HG02870 (cell line): ENCODE measurements at regions not wholly inside any gene's neighbourhood (a gene's known extent, or its start where the extent isn't known, plus 50 kb on each side); places are given as distances from the start of the nearest gene placed in this dataset.
"Not testable (repeated sequence)": the region's sequence is repeated elsewhere in the genome, so short reads cannot be mapped to it uniquely, and the experiment has no call there.

Source experiments
- ATAC-seq: cut with Tn5 transposase; IDR thresholded peaks from one replicate; pipeline ENCODE4 v1.9.1; 2021; ENCODE audit warnings: mild to moderate bottlenecking, moderate library complexity; ENCODE audit not compliant: unreplicated experiment

DNA sequence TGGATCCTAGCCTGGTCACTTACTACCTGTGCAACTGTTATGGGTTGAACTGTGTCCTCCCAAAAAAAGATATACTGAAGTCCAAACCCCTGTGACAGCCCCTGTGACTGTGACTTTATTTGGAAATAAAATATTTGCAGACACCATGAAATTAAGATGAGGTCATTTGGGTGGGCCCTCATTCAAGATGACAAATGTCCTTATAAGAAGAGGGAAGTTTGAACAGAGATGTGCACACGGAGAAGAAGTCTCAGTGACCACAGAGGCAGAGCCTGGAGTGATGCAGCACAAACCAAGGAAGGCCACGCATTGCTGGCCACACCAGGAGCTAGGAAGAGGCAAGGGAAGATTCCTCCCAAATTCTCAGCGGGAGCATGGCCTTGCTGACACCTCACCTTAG is 249.7 kb upstream of the RUNX1 start:
- ATAC-seq = no peak

DNA sequence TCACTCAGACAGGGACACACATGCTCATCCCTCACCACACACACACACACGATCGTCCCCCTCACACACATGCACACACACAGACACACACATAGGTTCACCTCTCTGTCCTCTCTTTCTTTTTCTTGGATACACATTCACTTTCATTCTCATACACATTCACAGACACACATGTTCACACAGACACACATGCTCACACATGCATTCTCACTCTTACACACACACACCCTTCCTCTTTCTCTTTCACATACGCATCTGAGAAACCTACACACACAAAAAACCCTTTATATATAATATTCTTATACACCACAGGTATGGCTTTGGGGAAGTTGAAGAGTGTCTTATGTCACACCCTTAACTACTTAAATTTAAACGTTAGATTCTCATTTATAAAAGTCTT is 248.6 kb upstream of the RUNX1 start:
- ATAC-seq = no peak

DNA sequence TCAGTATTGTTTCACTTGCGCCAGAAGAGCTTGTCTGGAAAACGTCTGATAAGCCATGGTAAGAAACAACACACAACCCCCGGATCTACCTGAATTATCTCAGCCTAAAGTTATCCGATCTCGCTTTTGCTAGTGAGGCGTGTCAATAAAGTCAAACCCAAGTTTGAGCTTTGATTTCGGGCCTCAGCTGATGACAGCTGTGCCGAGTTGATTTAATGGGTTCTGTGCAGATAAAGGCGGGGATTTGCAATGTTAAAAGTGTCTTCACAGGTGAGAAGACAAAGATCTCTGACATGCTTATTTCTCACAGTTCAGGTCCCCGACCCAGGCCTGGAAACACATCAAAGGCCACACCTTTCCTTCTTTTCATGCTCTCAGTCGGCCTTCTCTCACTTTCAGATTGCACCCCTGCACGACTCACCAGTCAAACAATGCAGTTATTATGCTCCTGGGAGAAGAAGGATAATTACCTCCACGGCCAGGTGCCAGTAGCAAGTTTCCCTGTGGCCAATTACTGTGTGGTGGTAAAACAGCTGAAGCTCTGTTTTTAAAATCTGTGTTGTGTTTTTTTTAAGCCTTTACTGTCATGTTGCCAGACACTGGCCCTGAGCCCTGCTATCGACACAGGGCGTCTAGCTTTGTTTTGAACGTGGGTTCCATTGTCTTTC is 245.3 kb upstream of the RUNX1 start:
- ATAC-seq = no peak

DNA sequence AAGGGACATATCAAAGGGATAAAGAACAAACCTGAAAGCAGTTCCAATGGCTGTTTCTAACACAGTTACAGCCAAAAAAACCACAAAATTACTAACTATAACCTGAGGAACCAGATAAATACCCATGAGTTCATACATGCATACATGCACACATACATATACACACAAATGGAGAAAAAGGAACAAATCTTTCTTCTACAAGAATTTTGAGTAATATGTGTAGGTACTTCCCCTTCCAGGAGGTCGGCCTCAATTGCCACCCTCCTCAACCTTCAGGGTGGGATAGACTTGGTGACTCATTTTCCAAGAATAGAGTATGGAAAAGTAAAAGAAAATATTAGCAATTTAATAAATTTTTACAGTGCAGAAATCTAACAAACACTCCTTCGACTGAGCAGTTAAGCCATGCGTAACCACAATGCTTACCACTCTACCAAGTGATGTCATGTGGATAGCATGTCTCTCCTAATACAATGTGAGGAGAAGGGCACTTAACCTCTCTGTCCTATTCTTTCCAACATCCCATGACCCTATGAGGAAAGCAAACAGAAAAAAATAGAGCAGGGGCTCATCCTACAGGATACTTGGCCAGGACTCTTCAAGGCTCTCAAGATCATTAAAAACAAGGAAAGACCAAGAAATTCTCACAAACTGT is 243.0 kb upstream of the RUNX1 start:
- no peak for ATAC-seq

DNA sequence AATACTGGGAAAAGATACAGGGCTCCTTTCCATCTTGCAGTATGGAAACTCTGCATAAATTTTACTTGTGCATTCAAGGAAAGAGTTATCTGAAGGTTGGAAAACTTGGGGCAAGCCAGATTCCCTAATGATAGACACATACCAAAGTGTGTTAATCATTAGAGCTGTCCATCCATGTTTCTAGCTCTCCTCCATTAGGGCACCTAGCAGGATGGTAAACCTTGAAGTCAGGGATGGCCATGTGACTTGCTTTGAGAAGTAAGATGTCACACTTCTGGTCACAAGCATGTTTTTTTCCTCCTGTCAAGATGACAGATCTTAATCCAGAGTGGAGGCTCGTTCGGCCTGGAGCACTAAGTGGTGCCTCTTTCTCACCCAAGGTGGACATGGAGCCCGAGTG is 241.9 kb upstream of the RUNX1 start:
- no peak for ATAC-seq

DNA sequence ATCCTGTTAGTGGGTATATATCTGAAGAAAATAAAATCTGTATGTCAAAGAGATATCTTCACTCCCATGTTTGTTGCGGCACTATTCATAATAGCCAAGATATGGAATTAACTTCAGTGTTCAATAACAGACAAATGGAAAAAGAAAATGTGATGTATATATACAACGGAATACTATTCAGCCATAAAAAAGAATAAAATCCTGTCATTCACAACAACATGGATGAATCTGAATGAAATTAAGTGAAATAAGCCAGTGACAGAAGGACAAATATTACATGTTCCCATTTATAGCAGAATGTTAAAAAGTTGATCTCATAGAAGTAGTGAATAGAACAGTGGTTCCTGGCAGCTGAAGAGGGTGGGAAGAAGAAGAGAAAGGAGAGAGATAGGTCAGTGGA is 239.1 kb upstream of the RUNX1 start:
- ATAC-seq = no peak

DNA sequence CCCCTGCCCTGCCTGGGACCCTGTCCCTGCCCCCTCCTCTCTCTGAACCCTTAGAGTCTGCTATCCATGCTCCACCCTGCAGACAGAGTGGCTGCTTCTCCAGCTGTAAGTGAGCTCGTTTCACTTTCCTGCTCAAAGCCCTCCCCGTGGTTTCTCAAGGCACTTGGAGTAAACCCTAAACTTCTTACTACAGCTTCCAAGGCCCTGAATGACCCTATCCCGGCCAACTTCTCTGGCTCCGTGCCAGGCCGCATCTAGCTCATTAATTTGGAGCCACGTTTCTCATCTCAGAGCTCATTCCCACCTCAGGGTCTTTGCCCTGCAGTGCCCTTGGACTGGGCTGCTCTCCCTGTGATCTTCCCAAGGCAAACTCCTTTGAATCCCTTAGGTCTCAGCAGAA is 235.1 kb upstream of the RUNX1 start:
- ATAC-seq = no peak

DNA sequence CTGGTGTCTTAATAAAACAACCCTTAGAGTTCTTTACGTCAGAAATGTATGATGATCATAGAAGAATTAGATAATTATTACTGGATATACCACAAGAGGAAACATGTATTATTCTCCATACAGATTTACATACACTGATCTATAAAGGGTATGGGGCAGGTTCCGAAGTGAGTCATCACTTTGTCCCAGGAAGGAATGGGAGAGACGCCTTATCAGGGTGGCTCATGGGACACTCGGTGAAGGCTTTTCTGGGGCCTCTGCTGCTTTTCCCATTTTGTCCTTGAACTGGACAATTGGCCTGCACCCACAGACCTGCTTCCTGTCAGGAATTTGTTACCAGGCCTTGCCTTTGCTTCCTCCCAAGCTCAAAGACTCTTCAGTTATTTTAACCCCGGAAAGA is 233.8 kb upstream of the RUNX1 start:
- ATAC-seq = no peak

DNA sequence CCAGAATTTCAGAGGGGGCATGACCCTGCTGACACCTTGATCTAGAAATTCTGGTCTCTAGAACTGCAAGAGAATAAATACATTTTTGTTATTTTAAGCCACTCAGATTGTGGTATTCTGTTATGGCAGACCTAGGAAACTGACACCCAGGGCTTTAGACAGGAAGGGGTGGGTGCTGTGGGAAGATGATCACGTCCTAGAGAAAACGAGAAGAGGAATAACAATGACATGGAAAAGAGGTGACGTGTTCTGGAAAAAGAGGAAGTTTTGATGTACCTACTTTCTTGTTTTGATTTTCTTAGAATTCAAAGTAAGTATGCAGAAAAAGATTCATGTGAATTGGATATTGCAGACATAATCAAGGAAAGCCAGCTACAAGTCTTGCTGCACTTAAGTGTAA is 232.9 kb upstream of the RUNX1 start:
- ATAC-seq = no peak

DNA sequence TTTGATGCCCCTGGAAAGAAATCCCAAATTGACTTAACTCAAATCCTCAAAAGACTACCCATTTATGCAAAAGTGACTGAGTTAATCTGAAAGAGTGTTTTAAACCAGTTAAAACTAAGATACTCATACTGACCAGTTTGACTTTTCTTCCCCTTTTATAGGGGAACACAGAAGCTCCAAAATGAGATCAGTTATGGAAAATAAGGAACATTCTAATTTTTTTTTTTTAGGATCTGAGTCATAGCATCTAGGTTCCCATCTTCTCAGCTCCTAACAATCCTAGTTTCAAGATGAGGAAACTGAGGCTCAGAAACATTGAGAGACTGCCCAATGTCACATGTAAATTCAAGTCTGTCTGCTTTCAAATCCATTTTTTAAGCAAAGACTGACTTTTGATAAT is 231.1 kb upstream of the RUNX1 start:
- ATAC-seq = no peak

DNA sequence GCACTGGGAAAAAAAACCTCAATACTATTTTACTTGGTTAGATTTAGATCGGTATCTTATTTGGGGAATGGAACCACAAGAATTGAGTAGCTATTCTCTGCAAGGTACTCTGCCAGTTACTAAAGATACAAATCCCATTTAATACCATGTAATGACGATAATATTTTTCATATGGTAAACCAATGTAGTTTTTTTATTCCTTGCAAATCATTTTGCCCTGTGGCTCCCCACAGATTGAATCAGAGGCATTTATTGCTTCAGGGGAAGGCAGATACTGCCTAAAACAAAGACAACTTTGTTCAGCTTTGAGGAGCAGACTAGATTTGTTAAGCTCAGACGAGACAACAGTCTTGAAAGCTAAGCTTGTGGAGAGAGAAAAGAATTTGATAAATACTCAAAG is 226.7 kb upstream of the RUNX1 start:
- ATAC-seq = no peak

DNA sequence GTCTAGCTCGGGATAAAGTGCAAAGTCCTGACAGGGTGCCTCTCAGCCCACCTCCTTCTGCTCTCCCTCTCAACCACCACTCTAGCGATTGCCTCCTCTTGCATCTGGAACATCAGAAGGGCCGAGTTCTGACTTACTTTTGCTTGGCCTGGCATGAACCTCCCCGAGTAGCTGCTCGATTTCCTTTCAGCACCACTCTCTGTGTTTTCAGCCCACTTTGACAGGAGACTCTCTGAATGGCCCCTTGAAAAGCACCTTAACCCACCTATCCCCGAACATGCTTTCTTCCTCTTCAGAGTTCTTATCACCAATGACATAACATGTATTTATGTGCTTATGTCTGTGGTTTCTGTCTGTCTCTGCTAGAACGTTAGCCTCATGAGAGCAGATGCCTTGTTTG is 225.8 kb upstream of the RUNX1 start:
- no peak for ATAC-seq

DNA sequence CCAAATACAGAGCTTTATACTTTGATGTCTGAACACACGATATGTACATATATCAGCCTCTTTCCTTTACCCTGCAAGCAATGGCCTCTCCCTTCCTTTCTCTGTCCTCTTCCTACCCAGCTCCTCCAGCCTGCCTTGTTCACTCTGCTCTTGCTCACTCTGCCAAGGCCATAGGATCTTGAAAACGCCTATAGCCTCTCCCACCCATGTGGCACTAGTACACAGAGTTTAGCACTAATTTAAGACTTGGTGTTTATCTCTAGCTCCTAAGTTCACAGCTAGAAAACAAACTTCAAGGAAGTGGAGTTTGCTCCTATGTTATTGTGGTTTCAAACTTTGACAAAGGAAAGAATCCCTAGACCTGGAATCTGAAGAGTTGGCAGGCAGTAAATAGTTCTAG is 225.0 kb upstream of the RUNX1 start:
- no peak for ATAC-seq

DNA sequence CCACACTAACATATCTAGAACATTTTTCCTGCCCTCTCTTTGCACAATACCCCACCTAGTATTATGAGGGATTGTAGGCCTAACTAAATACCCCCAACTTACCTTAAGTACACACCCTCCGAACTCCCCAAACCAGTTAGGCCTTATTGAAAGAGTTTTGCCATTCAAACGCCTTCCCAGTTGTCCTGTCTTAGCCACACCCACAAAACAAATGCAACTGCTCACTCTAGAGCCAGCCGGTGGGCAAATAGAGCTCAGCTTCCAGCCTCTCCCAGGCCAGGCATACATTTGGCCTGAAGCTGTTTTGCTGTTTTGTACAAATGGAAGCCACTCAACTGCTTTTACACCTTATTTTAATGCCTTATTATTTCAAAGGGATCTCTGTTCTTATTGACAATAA is 224.2 kb upstream of the RUNX1 start:
- no peak for ATAC-seq

DNA sequence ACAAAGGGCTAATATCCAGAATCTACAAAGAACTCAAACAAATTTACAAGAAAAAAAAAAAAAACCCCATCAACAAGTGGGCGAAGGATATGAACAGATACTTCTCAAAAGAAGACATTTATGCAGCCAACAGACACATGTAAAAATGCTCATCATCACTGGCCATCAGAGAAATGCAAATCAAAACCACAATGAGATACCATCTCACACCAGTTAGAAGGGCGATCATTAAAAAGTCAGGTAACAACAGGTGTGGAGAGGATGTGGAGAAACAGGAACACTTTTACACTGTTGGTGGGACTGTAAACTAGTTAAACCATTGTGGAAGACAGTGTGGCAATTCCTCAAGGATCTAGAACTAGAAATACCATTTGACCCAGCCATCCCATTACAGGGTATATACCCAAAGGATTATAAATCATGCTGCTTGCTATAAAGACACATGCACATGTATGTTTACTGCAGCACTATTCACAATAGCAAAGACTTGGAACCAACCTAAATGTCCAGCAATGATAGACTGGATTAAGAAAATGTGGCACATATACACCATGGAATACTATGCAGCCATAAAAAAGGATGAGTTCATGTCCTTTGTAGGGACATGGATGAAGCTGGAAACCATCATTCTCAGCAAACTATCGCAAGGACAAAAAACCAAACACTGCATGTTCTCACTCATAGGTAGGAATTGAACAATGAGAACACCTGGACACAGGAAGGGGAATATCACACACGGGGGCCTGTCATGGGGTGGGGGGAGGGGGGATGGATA is 222.4 kb upstream of the RUNX1 start:
- ATAC-seq = not testable (repeated sequence)

DNA sequence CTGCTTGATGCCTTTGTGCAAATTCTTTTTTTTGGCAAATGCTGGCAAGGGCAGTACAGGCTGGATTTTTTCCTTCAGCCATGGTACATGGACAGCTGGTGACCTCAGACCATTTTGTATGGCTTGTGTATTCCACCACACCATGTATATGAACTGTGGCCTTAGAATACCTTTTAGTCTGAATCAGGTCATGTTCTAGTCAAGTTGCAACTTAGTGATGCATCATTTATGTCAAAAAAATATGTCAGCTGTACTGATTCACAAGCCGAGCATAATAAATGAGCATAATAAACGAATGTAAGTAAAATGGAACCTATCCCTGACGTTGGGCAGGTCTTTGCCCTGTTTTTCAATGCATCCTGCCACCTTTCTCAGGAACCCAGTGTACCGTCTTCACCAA is 219.7 kb upstream of the RUNX1 start:
- ATAC-seq = no peak

DNA sequence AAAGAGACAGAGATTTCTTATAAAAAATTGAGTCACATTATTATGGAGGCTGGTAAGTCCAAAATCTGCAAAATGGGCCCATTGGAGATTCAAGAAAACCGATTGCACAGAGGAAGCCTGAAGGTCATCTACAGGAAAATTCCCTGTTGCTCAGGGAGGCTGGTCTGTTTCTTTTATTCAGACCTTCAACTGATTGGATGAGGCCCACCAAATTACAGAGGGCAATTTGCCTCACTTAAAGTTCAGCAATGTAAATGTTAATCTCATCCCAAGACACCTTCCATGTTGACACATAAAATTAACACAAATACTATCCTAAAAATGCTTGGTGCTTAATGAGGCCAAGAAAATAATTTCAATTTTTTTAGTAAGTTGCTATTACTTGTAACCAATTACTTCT is 219.2 kb upstream of the RUNX1 start:
- ATAC-seq = no peak

DNA sequence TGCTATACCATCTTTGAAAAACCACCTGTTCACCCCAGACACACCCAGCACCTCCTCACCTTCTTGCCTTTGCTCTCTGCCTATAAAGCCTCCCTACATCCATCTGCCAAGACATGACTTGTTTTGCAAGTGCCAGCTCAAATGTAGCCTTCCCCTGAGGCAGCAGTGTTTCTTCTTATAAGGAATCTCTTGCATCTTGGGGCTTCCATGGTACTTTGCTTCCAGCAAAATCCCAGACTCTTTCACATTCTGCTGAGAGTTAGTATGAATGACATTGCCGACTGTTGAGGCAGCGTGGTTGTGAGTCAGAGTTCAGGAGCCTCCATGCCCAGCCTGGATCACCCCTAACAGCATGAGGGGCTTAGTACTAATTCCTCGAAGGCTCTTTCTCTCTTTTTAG is 217.4 kb upstream of the RUNX1 start:
- ATAC-seq = no peak

DNA sequence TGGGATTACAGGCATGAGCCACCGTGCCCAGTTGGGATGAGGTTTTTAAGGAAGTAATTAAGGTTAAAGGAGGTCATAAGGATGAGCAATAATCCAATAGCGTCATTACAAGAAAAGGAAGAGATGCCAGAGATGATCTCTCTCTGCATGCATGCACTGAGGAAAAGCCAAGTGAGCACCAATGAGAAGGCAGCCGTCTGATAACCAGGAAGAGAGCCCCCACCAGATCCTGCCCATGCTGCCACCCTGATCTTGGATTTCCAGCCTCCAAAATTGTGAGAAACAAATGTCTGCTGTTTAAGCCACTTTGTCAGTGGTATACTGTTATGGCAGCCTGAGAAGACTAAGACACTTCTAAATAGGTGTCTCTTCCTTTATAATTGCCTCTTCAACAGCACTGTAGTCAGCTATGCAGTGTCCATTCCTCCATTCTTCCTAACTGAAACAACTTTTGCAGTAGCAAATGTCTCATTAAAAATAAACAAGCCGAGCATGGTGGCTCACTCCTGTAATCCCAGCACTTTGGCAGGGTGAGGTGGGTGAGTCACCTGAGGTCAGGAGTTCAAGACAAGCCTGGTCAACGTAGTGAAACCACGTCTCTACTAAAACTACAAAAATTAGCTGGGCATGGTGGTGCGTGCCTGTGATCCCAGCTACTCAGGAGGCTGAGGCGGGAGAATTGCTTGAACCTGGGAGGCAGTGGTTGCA is 216.2 kb upstream of the RUNX1 start:
- no peak for ATAC-seq

DNA sequence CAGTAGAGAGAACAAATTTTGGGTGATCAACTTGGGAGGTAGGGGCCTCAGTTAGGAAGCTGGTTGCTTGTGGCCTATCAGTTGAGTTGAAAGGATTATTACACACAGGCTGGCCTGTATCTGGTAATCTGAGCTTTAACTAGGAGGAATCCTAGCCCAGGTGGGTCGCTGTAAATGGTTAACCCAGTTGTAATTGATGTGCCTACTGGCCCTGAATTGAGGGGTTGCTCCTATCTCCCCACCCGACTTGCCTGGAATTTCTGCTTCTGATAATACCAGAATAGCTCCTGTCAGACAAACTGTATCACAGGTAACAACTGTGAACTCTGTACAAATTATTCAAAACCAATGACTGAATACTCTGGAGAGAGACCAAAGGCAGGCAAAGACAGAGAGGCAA is 210.4 kb upstream of the RUNX1 start:
- ATAC-seq = no peak

DNA sequence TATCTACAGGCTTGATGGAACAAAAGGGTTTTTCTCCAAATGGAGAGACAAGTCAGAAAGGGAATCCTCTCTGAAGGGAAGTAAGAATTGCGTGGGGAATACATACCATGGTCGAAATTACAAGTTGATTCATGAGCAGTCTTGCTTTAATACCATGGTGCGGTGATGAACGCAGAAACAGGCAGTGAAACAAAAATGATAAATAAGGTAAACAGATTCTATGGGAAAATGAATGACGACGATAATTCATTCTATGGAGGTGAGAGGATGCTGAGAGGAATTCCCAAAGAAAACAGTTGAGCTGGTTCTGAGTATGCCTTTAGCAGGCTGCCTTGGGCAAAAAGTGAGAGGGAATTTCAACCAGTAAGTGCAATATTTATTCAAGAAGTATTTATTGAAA is 209.4 kb upstream of the RUNX1 start:
- no peak for ATAC-seq

DNA sequence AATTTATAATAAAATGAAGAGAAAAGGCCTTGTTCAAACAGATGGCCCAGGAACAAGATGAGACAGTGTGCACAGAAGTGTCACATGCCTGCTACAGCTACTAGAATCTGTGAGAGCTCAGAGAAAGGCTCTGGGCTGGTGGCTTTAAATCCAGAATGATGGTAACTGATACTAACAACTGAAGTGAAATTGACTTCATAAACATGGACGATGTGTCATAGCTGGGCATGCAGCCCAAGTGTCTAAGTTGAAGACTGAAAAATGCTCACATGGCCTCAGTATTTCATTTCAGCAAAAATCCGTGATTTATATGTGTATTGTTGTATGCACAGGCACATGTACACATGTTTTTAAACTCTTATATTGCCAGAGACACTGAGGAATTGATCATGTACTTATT is 208.3 kb upstream of the RUNX1 start:
- ATAC-seq = no peak
